ENCODE measurements at regions not wholly inside any gene's neighbourhood (a gene's known extent, or its start where the extent isn't known, plus 50 kb on each side); places are given as distances from the start of the nearest gene placed in this dataset.

DNA sequence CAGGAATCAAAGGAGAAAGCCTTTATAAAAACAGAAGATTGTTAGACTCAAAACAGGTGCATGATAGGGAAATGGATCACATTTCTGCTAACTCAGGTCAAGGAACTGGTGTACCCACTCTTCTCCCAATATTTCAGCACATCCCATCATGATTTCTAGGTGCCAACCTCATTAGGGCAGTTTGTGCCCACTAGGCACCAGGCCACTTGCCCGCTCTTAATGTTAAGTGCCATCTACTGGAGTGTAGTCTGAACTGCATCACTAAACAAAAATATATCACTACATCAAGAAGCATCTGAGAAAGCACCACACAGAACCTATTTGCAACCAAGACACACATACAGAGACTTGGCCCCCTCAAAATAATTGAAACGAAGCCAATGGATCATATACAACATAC, 140.4 kb upstream of the GRID2 start:
- Histone ChIP-seq H3K9me3 (peaks cover 7% of the 10 kb centered on the region), H3K27ac (no peak overlapping the region), H3K27me3 (ENCODE audit: low read depth) (no peaks in the 10 kb centered on the region), H3K4me1 (no peaks in the 10 kb centered on the region), H3K36me3 (no peaks in the 10 kb centered on the region), H3K4me3 (no peak overlapping the region)
- TF ChIP-seq, protein P1, sequence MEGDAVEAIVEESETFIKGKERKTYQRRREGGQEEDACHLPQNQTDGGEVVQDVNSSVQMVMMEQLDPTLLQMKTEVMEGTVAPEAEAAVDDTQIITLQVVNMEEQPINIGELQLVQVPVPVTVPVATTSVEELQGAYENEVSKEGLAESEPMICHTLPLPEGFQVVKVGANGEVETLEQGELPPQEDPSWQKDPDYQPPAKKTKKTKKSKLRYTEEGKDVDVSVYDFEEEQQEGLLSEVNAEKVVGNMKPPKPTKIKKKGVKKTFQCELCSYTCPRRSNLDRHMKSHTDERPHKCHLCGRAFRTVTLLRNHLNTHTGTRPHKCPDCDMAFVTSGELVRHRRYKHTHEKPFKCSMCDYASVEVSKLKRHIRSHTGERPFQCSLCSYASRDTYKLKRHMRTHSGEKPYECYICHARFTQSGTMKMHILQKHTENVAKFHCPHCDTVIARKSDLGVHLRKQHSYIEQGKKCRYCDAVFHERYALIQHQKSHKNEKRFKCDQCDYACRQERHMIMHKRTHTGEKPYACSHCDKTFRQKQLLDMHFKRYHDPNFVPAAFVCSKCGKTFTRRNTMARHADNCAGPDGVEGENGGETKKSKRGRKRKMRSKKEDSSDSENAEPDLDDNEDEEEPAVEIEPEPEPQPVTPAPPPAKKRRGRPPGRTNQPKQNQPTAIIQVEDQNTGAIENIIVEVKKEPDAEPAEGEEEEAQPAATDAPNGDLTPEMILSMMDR (IDR thresholded peaks at IDR 0.05) = no peak
- DNase-seq (no peak), ATAC-seq (no peak)
- intact Hi-C loops (cut with DNase I) = no loop called here

DNA sequence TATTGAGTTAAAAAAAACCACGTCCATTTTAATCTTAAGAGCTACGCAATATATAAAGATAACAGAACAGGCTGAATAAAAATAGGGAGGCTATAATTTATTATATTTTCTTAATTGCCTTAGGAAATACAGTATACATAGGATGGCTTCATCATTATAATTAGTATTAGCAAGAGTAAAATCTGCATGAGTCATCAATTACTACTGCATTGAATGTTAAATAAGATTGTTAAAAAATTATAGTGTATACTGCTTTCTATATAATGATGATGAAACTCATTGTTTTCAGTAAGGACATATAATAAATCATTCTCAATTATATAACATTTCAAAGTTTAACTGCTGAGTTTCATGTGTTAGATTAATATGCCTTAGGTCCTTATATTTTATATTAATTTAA, 133.4 kb upstream of the GRID2 start:
- intact Hi-C loops (cut with DNase I) = no loop called here
- H3K4me3 ChIP-seq = no peak overlapping the region
- no peaks in the 10 kb centered on the region for H3K36me3 ChIP-seq
- DNase-seq (no peak), ATAC-seq (no peak)
- TF ChIP-seq, protein P1 (IDR thresholded peaks at IDR 0.05) = no peak
- no peak overlapping the region for H3K27ac ChIP-seq
- H3K4me1 ChIP-seq = no peaks in the 10 kb centered on the region
- no peaks in the 10 kb centered on the region for H3K9me3 ChIP-seq
- H3K27me3 ChIP-seq (ENCODE audit: low read depth) = no peaks in the 10 kb centered on the region

DNA sequence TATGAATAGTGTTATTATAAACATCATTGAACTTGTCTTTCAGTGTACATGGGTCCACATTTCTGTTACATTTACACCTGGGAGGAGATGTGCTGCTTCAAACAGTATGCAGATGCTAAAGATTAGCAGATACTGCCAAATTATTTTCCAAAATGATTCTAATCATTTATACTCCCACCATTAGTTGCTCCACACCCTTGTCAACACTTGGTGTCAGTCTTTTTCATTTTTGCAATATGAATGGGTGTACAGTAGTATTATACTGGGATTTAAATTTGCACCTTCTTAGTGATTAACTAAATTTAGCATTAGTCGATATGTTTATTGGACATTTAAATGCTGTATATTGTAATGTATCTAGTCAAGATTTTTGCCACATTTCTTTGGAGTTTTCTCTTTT, 131.6 kb upstream of the GRID2 start:
- Histone ChIP-seq H3K4me3 (no peak overlapping the region), H3K4me1 (no peaks in the 10 kb centered on the region), H3K36me3 (no peaks in the 10 kb centered on the region), H3K27ac (no peak overlapping the region), H3K9me3 (no peaks in the 10 kb centered on the region), H3K27me3 (ENCODE audit: low read depth) (no peaks in the 10 kb centered on the region)
- intact Hi-C loops (cut with DNase I) = no loop called here
- DNase-seq = no peak
- no peak for ATAC-seq
- TF ChIP-seq, protein P1 (IDR thresholded peaks at IDR 0.05) = no peak

DNA sequence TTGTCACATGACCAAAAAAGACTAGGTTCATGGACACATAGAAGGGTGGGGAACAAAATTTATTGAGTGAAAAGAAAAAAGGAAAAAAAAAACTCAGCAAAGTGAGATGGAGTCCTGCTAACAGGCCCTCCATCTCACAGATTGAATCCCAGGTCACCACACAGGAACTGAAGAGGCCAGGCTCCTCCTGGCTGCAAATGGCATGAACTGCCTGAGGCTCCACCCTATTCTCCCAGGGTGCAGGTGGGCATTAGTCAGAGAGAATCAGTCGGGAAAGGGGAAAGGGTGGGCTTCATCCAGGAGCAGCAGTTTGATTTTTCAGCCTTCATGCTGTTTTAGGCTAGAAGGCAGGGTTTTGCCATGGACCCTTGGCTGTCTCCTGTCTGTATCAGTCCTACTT, 128.5 kb upstream of the GRID2 start:
- TF ChIP-seq, protein P1 (IDR thresholded peaks at IDR 0.05) = no peak
- no peak overlapping the region for H3K4me3 ChIP-seq
- no peaks in the 10 kb centered on the region for H3K9me3 ChIP-seq
- intact Hi-C loops (cut with DNase I) = no loop called here
- H3K27me3 ChIP-seq (ENCODE audit: low read depth) = no peaks in the 10 kb centered on the region
- no peaks in the 10 kb centered on the region for H3K4me1 ChIP-seq
- H3K27ac ChIP-seq = no peak overlapping the region
- H3K36me3 ChIP-seq = no peaks in the 10 kb centered on the region
- no peak for DNase-seq
- no peak for ATAC-seq

DNA sequence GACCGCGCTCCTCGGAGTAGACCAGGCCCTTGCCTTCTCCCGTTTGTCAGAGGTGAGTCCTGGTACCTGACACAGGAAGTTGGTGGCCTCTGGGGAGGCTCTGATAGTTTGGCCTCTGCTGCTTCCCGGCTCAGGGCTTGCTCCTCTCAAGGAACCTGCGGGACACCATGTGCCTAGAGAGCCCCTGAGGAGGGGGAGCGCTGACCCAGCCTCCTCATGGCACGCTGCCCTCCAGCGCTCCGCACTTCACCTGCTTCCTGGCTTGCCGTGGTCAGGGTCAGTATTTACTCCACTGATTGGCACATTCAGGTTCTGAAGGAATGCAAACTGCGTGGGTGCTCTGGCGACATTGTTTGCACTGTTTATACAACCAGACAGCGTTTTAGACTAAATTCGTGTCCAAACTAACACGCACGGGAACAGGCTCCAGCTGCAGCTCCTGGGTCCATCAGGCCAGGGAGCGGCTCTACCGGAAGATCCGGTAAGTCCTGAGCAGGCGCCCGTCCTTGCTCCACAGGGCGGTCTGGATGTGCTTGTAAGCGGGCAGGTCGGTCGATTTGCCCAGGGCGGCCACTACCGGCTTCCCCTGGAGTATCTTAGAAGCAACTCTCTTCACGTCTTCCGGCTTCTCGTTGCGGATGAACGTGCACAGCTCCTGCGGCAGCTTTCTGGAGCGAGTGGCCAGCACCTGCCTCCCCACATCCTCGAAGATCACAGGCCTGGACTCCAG, 121.6 kb upstream of the GRID2 start:
- no peaks in the 10 kb centered on the region for H3K9me3 ChIP-seq
- TF ChIP-seq, protein P1 (IDR thresholded peaks at IDR 0.05) = no peak
- H3K36me3 ChIP-seq = no peaks in the 10 kb centered on the region
- H3K27me3 ChIP-seq (ENCODE audit: low read depth) = no peaks in the 10 kb centered on the region
- no peak overlapping the region for H3K27ac ChIP-seq
- H3K4me3 ChIP-seq = no peak overlapping the region
- intact Hi-C loops (cut with DNase I) = no loop called here
- ATAC-seq (peak in 1 of 2 donors; percentile 42), DNase-seq (peak; percentile 32)
- no peaks in the 10 kb centered on the region for H3K4me1 ChIP-seq

Measured in lower lobe of right lung (tissue), 2 donors.